ENCODE measurements at regions not wholly inside any gene's neighbourhood (a gene's known extent, or its start where the extent isn't known, plus 50 kb on each side); places are given as distances from the start of the nearest gene placed in this dataset.

DNA sequence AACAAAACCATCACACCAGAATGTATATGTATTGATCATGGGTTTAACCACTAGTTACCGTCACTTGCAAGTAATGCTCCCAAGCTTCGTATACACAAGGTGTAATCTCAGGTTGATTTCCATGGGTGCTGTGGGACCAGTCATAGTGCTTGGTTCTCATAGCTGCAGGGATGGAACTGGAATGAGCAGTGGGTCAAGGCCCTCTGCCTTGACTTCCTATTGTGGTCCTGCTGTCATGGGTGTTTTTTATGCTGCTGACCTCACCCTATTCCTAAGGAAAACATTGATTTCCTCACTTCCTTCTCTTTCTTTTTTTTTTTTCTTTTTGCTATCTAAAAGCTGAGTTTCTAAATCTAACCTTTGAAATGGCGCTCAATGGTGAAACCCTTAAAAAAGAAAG is 325.6 kb upstream of the RASGRP1 start:
- ATAC-seq: no peak
- POLR2A ChIA-PET: no interaction called here
- Histone ChIP-seq H3K36me3 (ENCODE audit: control insufficient read depth in 2 of 3, insufficient read depth in 3 of 3, low read length in 3 of 3) (no peaks in the 10 kb centered on the region), H3K4me3 (ENCODE audit: low read length) (no peak overlapping the region), H3K4me1 (ENCODE audit: control insufficient read depth in 2 of 2, insufficient read depth in 2 of 2, low read length in 2 of 2) (no peaks in the 10 kb centered on the region), H3K27me3 (ENCODE audit: control insufficient read depth in 2 of 2, insufficient read depth in 2 of 2, low read length in 2 of 2) (no peaks in the 10 kb centered on the region), H3K27ac (ENCODE audit: low read depth, low read length) (no peak overlapping the region), H3K9me3 (ENCODE audit: control insufficient read depth in 2 of 3, low read length in 3 of 3) (no peaks in the 10 kb centered on the region)
- H3K36me3 Mint-ChIP-seq: peaks cover 0 to 4% (median 0%) of the 10 kb centered on the region in 5 donors
- H3K27ac Mint-ChIP-seq: no peak overlapping the region
- peaks cover 0 to 2% (median 0%) of the 10 kb centered on the region in 11 donors for H3K9me3 Mint-ChIP-seq
- H3K4me1 Mint-ChIP-seq: no peaks in the 10 kb centered on the region
- peaks cover 7 to 33% (median 23%) of the 10 kb centered on the region in 5 donors for H3K27me3 Mint-ChIP-seq
- intact Hi-C loops (cut with micrococcal nuclease): no loop called here
- H3K4me3 Mint-ChIP-seq: no peak overlapping the region
- no peak for DNase-seq
- CTCF ChIA-PET: no interaction called here

DNA sequence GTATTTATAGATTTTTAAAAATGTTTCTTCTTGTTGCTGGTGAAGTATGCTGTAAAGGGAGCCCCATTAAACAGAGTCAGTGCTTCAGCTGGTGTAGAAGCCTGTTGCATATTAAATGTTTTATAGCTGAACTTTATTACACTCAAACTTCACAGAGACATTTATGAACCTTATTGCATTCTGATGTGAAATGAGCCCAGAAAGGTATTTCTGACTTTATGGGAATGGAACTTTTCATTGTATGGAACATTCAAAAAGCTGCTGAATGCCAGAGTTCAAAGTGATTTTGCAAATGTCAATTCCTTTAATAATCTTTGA is 329.3 kb upstream of the RASGRP1 start:
- no peak for DNase-seq
- Histone ChIP-seq H3K4me1 (ENCODE audit: control insufficient read depth in 2 of 2, insufficient read depth in 2 of 2, low read length in 2 of 2) (no peaks in the 10 kb centered on the region), H3K36me3 (ENCODE audit: control insufficient read depth in 2 of 3, insufficient read depth in 3 of 3, low read length in 3 of 3) (no peaks in the 10 kb centered on the region), H3K27me3 (ENCODE audit: control insufficient read depth in 2 of 2, insufficient read depth in 2 of 2, low read length in 2 of 2) (no peaks in the 10 kb centered on the region), H3K4me3 (ENCODE audit: low read length) (no peak overlapping the region), H3K9me3 (ENCODE audit: control insufficient read depth in 2 of 3, low read length in 3 of 3) (no peaks in the 10 kb centered on the region), H3K27ac (ENCODE audit: low read depth, low read length) (no peak overlapping the region)
- intact Hi-C loops (cut with micrococcal nuclease): no loop called here
- CTCF ChIA-PET: no interaction called here
- H3K27ac Mint-ChIP-seq: no peak overlapping the region
- no peak for ATAC-seq
- peaks cover 0 to 2% (median 0%) of the 10 kb centered on the region in 11 donors for H3K9me3 Mint-ChIP-seq
- H3K4me3 Mint-ChIP-seq: no peak overlapping the region
- H3K36me3 Mint-ChIP-seq: peaks cover 0 to 4% (median 0%) of the 10 kb centered on the region in 5 donors
- H3K27me3 Mint-ChIP-seq: peaks cover 7 to 28% (median 12%) of the 10 kb centered on the region in 5 donors
- H3K4me1 Mint-ChIP-seq: no peaks in the 10 kb centered on the region
- POLR2A ChIA-PET: no interaction called here

- intact Hi-C loops (cut with micrococcal nuclease): no loop called here
- Mint-ChIP-seq H3K4me3 (no peak overlapping the region), H3K36me3 (peaks cover 0 to 4% (median 0%) of the 10 kb centered on the region in 5 donors), H3K27ac (no peak overlapping the region), H3K9me3 (peaks cover 0 to 2% (median 0%) of the 10 kb centered on the region in 11 donors), H3K27me3 (peaks cover 7 to 27% (median 16%) of the 10 kb centered on the region in 5 donors), H3K4me1 (no peaks in the 10 kb centered on the region)
- POLR2A ChIA-PET: no interaction called here
- Histone ChIP-seq H3K9me3 (ENCODE audit: control insufficient read depth in 2 of 3, low read length in 3 of 3) (no peaks in the 10 kb centered on the region), H3K27ac (ENCODE audit: low read depth, low read length) (no peak overlapping the region), H3K4me1 (ENCODE audit: control insufficient read depth in 2 of 2, insufficient read depth in 2 of 2, low read length in 2 of 2) (no peaks in the 10 kb centered on the region), H3K4me3 (ENCODE audit: low read length) (no peak overlapping the region), H3K27me3 (ENCODE audit: control insufficient read depth in 2 of 2, insufficient read depth in 2 of 2, low read length in 2 of 2) (no peaks in the 10 kb centered on the region), H3K36me3 (ENCODE audit: control insufficient read depth in 2 of 3, insufficient read depth in 3 of 3, low read length in 3 of 3) (no peaks in the 10 kb centered on the region)
- CTCF ChIA-PET: no interaction called here
- DNase-seq (no peak), ATAC-seq (no peak)
Observed at GRCh38 chr15:38894243-38894948, 329.8 kb upstream of the RASGRP1 start.

DNA sequence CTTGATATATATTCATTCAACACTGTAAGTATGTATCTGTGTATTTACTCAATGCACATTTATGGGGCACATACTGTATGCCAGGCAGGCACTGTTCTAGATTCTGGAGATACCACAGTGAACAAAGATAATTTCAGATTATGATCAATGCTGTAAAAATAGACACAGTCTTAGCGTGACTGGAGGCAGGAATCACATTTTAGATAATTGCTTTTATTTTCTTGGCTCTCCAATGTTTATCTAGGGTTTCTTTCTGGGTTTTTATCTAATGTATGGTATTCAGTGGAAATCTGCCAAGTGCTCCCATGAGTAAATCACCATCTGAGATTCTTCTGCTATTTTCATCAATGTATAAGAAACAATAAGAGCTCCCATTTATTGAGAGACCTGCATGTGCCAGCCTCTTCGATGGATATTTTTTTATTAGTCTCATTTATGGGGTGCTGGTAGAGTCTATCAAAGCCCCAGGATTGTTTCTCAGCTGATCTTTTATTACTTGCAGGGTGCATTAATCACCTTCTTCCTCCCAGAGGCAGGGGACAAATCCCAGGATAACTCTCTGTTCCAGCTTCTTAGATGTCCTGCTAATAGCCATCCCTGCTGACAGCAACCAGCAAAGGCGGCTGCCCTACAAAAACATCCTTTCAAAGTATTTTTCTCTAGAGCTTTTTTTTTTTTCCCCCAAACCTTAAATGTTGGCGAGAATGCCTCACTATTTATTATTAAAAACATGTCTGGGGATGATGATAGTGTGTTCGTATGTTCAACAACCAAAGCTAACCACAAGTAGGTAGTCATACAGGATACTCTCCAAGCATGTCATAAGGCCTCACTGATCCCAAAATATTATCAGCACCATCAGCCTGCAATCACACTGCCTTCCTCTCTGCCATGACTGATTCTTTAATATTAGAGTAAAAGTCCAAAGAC is 331.0 kb upstream of the RASGRP1 start:
- peaks cover 7 to 25% (median 19%) of the 10 kb centered on the region in 5 donors for H3K27me3 Mint-ChIP-seq
- intact Hi-C loops (cut with micrococcal nuclease): no loop called here
- H3K27ac Mint-ChIP-seq: no peak overlapping the region
- peaks cover 0 to 2% (median 0%) of the 10 kb centered on the region in 11 donors for H3K9me3 Mint-ChIP-seq
- POLR2A ChIA-PET: no interaction called here
- no peak for ATAC-seq
- CTCF ChIA-PET: no interaction called here
- H3K36me3 Mint-ChIP-seq: peaks cover 0 to 4% (median 0%) of the 10 kb centered on the region in 5 donors
- H3K4me3 Mint-ChIP-seq: no peak overlapping the region
- DNase-seq: no peak
- no peaks in the 10 kb centered on the region for H3K27me3 ChIP-seq (ENCODE audit: control insufficient read depth in 2 of 2, insufficient read depth in 2 of 2, low read length in 2 of 2)
- no peak overlapping the region for H3K27ac ChIP-seq (ENCODE audit: low read depth, low read length)
- H3K36me3 ChIP-seq (ENCODE audit: control insufficient read depth in 2 of 3, insufficient read depth in 3 of 3, low read length in 3 of 3): no peaks in the 10 kb centered on the region
- H3K4me1 Mint-ChIP-seq: no peaks in the 10 kb centered on the region
- H3K4me3 ChIP-seq (ENCODE audit: low read length): no peak overlapping the region
- no peaks in the 10 kb centered on the region for H3K4me1 ChIP-seq (ENCODE audit: control insufficient read depth in 2 of 2, insufficient read depth in 2 of 2, low read length in 2 of 2)
- no peaks in the 10 kb centered on the region for H3K9me3 ChIP-seq (ENCODE audit: control insufficient read depth in 2 of 3, low read length in 3 of 3)

GRCh38 chr15:38896647-38897046 is 332.0 kb upstream of the RASGRP1 start:
- intact Hi-C loops (cut with micrococcal nuclease): no loop called here
- peaks cover 0 to 4% (median 0%) of the 10 kb centered on the region in 5 donors for H3K36me3 Mint-ChIP-seq
- no peaks in the 10 kb centered on the region for H3K4me1 Mint-ChIP-seq
- no peaks in the 10 kb centered on the region for H3K4me1 ChIP-seq (ENCODE audit: control insufficient read depth in 2 of 2, insufficient read depth in 2 of 2, low read length in 2 of 2)
- H3K27me3 ChIP-seq (ENCODE audit: control insufficient read depth in 2 of 2, insufficient read depth in 2 of 2, low read length in 2 of 2): no peaks in the 10 kb centered on the region
- H3K4me3 Mint-ChIP-seq: no peak overlapping the region
- no peak for ATAC-seq
- H3K27ac ChIP-seq (ENCODE audit: low read depth, low read length): no peak overlapping the region
- POLR2A ChIA-PET: no interaction called here
- no peak overlapping the region for H3K4me3 ChIP-seq (ENCODE audit: low read length)
- peaks cover 0 to 2% (median 0%) of the 10 kb centered on the region in 11 donors for H3K9me3 Mint-ChIP-seq
- H3K36me3 ChIP-seq (ENCODE audit: control insufficient read depth in 2 of 3, insufficient read depth in 3 of 3, low read length in 3 of 3): no peaks in the 10 kb centered on the region
- CTCF ChIA-PET: no interaction called here
- peaks cover 8 to 22% (median 17%) of the 10 kb centered on the region in 5 donors for H3K27me3 Mint-ChIP-seq
- DNase-seq: no peak
- H3K9me3 ChIP-seq (ENCODE audit: control insufficient read depth in 2 of 3, low read length in 3 of 3): no peaks in the 10 kb centered on the region
- H3K27ac Mint-ChIP-seq: no peak overlapping the region

- H3K9me3 ChIP-seq (ENCODE audit: control insufficient read depth in 2 of 3, low read length in 3 of 3): no peaks in the 10 kb centered on the region
- H3K27me3 ChIP-seq (ENCODE audit: control insufficient read depth in 2 of 2, insufficient read depth in 2 of 2, low read length in 2 of 2): no peaks in the 10 kb centered on the region
- intact Hi-C loops (cut with micrococcal nuclease): no loop called here
- Mint-ChIP-seq H3K27ac (no peak overlapping the region), H3K27me3 (peaks cover 2 to 18% (median 9%) of the 10 kb centered on the region in 5 donors), H3K4me3 (no peak overlapping the region), H3K9me3 (peaks cover 0 to 6% (median 0%) of the 10 kb centered on the region in 11 donors), H3K4me1 (peaks cover 0 to 1% (median 0%) of the 10 kb centered on the region in 7 donors), H3K36me3 (no peaks in the 10 kb centered on the region)
- ChIA-PET POLR2A (no interaction called here), CTCF (no interaction called here)
- H3K4me3 ChIP-seq (ENCODE audit: low read length): no peak overlapping the region
- H3K36me3 ChIP-seq (ENCODE audit: control insufficient read depth in 2 of 3, insufficient read depth in 3 of 3, low read length in 3 of 3): no peaks in the 10 kb centered on the region
- no peaks in the 10 kb centered on the region for H3K4me1 ChIP-seq (ENCODE audit: control insufficient read depth in 2 of 2, insufficient read depth in 2 of 2, low read length in 2 of 2)
- DNase-seq (no peak), ATAC-seq (no peak)
- no peak overlapping the region for H3K27ac ChIP-seq (ENCODE audit: low read depth, low read length)
Observed at GRCh38 chr15:38897551-38897950, 332.9 kb upstream of the RASGRP1 start.
